ENCODE measurements at regions not wholly inside any gene's neighbourhood (a gene's known extent, or its start where the extent isn't known, plus 50 kb on each side); places are given as distances from the start of the nearest gene placed in this dataset.

- no peak for DNase-seq (ENCODE audit: low read depth in 4 of 4, low spot score in 3 of 4)
Observed at GRCh38 chr19:31402529-31403316, 53.5 kb upstream of the TSHZ3 start.

GRCh38 chr19:31406106-31406505, 56.9 kb upstream of the TSHZ3 start:
- no peak for DNase-seq (ENCODE audit: low read depth in 4 of 4, low spot score in 3 of 4)

GRCh38 chr19:31408460-31409124, 59.4 kb upstream of the TSHZ3 start:
- DNase-seq (ENCODE audit: low read depth in 4 of 4, low spot score in 3 of 4) = no peak

GRCh38 chr19:31413353-31413752, 64.1 kb upstream of the TSHZ3 start:
- no peak for DNase-seq (ENCODE audit: low read depth in 4 of 4, low spot score in 3 of 4)

- no peak for DNase-seq (ENCODE audit: low read depth in 4 of 4, low spot score in 3 of 4)
Observed at GRCh38 chr19:31415322-31415721, 66.1 kb upstream of the TSHZ3 start.

GRCh38 chr19:31416548-31416947, 67.3 kb upstream of the TSHZ3 start:
- DNase-seq (ENCODE audit: low read depth in 4 of 4, low spot score in 3 of 4) = no peak

GRCh38 chr19:31418055-31418454, 68.8 kb upstream of the TSHZ3 start:
- no peak for DNase-seq (ENCODE audit: low read depth in 4 of 4, low spot score in 3 of 4)

GRCh38 chr19:31418692-31419430, 69.6 kb upstream of the TSHZ3 start:
- DNase-seq (ENCODE audit: low read depth in 4 of 4, low spot score in 3 of 4) = no peak

GRCh38 chr19:31419871-31420445, 70.7 kb upstream of the TSHZ3 start:
- DNase-seq (ENCODE audit: low read depth in 4 of 4, low spot score in 3 of 4) = no peak

- no peak for DNase-seq (ENCODE audit: low read depth in 4 of 4, low spot score in 3 of 4)
Observed at GRCh38 chr19:31421082-31421481, 71.8 kb upstream of the TSHZ3 start.

GRCh38 chr19:31421856-31422255, 72.6 kb upstream of the TSHZ3 start:
- DNase-seq (ENCODE audit: low read depth in 4 of 4, low spot score in 3 of 4) = no peak

GRCh38 chr19:31423896-31424295, 74.7 kb upstream of the TSHZ3 start:
- DNase-seq (ENCODE audit: low read depth in 4 of 4, low spot score in 3 of 4) = no peak

GRCh38 chr19:31424861-31425620, 75.8 kb upstream of the TSHZ3 start:
- DNase-seq (ENCODE audit: low read depth in 4 of 4, low spot score in 3 of 4) = peak in 2 of 4 donors; percentile 2 to 19

- DNase-seq (ENCODE audit: low read depth in 4 of 4, low spot score in 3 of 4) = no peak
Observed at GRCh38 chr19:31427857-31428256, 78.6 kb upstream of the TSHZ3 start.

- DNase-seq (ENCODE audit: low read depth in 4 of 4, low spot score in 3 of 4) = no peak
Observed at GRCh38 chr19:31430381-31430780, 81.1 kb upstream of the TSHZ3 start.

- DNase-seq (ENCODE audit: low read depth in 4 of 4, low spot score in 3 of 4) = no peak
Observed at GRCh38 chr19:31432201-31432810, 83.1 kb upstream of the TSHZ3 start.

- no peak for DNase-seq (ENCODE audit: low read depth in 4 of 4, low spot score in 3 of 4)
Observed at GRCh38 chr19:31436121-31436776, 87.0 kb upstream of the TSHZ3 start.

- DNase-seq (ENCODE audit: low read depth in 4 of 4, low spot score in 3 of 4) = no peak
Observed at GRCh38 chr19:31438401-31439269, 89.4 kb upstream of the TSHZ3 start.

- DNase-seq (ENCODE audit: low read depth in 4 of 4, low spot score in 3 of 4) = no peak
Observed at GRCh38 chr19:31439270-31439573, 90.0 kb upstream of the TSHZ3 start.
